Keratinocyte (primary cell): ENCODE measurements at regions not wholly inside any gene's neighbourhood (a gene's known extent, or its start where the extent isn't known, plus 50 kb on each side); places are given as distances from the start of the nearest gene placed in this dataset.

Experiments
- DNase-seq: peaks from one replicate; pipeline ENCODE4 v3.0.0-alpha.2; 2011; ENCODE audit warnings: low read depth, missing footprints, low spot score
- FAIRE-seq: peaks from 2 replicates; lab custom pipeline; 2011; peaks lifted over from hg19 to GRCh38; lab: Jason Lieb, UNC
- H2AFZ ChIP-seq: 2 replicates; pipeline ENCODE4 v1.6.0; 2012; ENCODE audit warnings: low read length, control low read depth, inconsistent platforms; ENCODE audit not compliant: control insufficient read depth
- H3K27ac ChIP-seq: 2 replicates; pipeline ENCODE4 v1.5.1; 2011; ENCODE audit warnings: low read length; ENCODE audit not compliant: control insufficient read depth, insufficient read depth
- H3K27me3 ChIP-seq: 3 replicates; pipeline ENCODE4 v1.6.0; 2011; ENCODE audit warnings: low read length; ENCODE audit not compliant: control insufficient read depth, insufficient read depth; ENCODE audit errors: extremely low read depth
- H3K36me3 ChIP-seq, 2 experiments: 2 replicates in 1 of 2; 3 replicates in 1 of 2; pipeline ENCODE4 v1.5.1; 2011; ENCODE audit warnings: low read length in 2 of 2, mild to moderate bottlenecking in 1 of 2; ENCODE audit not compliant: control insufficient read depth in 2 of 2, insufficient read depth in 2 of 2; ENCODE audit errors: extremely low read depth in 1 of 2
- H3K4me1 ChIP-seq: 3 replicates; pipeline ENCODE4 v1.5.1; 2011; ENCODE audit warnings: low read length; ENCODE audit not compliant: control insufficient read depth, insufficient read depth; ENCODE audit errors: extremely low read depth
- H3K4me2 ChIP-seq: 3 replicates; pipeline ENCODE4 v1.6.0; 2011; ENCODE audit warnings: low read depth, low read length; ENCODE audit not compliant: control insufficient read depth, insufficient read depth; ENCODE audit errors: extremely low read depth
- H3K4me3 ChIP-seq, 3 experiments: fragments of 200-600 bp in 1 of 3; sonication (generic) in 1 of 3; 2 replicates in 2 of 3; 3 replicates in 1 of 3; pipeline ENCODE4 v1.5.1; 2011 to 2016; ENCODE audit warnings: low read length in 3 of 3, mild to moderate bottlenecking in 3 of 3, control low read depth in 2 of 3, inconsistent platforms in 1 of 3, low read depth in 1 of 3, mixed read lengths in 1 of 3, mixed run types in 1 of 3, moderate library complexity in 1 of 3; ENCODE audit not compliant: control insufficient read depth in 2 of 3, insufficient read depth in 2 of 3; ENCODE audit errors: extremely low read depth in 1 of 3
- H3K79me2 ChIP-seq: 2 replicates; pipeline ENCODE4 v1.6.0; 2012; ENCODE audit warnings: low read length; ENCODE audit not compliant: control insufficient read depth, insufficient read depth
- H3K9ac ChIP-seq: 3 replicates; pipeline ENCODE4 v1.6.0; 2011; ENCODE audit warnings: low read length; ENCODE audit not compliant: control insufficient read depth, insufficient read depth; ENCODE audit errors: extremely low read depth
- H3K9me1 ChIP-seq: 3 replicates; pipeline ENCODE4 v1.6.0; 2011; ENCODE audit warnings: low read length; ENCODE audit not compliant: control insufficient read depth, insufficient read depth; ENCODE audit errors: extremely low read depth
- H3K9me3 ChIP-seq: 2 replicates; pipeline ENCODE4 v1.5.1; 2012; ENCODE audit warnings: low read depth, low read length; ENCODE audit not compliant: control insufficient read depth
- H4K20me1 ChIP-seq: 3 replicates; pipeline ENCODE4 v1.6.0; 2011; ENCODE audit warnings: low read length; ENCODE audit not compliant: control insufficient read depth, insufficient read depth; ENCODE audit errors: extremely low read depth
- CTCF ChIP-seq, 3 experiments: IDR thresholded peaks in 1 of 3; conservative IDR thresholded peaks in 1 of 3; optimal IDR thresholded peaks in 1 of 3; 2 replicates in 2 of 3; 3 replicates in 1 of 3; pipeline versions ENCODE3 to v1.5.1; 2011; ENCODE audit warnings: low read length in 3 of 3, mild to moderate bottlenecking in 3 of 3, moderate library complexity in 2 of 3, control low read depth in 1 of 3, inconsistent platforms in 1 of 3; ENCODE audit not compliant: insufficient read depth in 2 of 3; ENCODE audit errors: extremely low read depth in 1 of 3
- EZH2 ChIP-seq: IDR thresholded peaks from one replicate; pipeline ENCODE4 v1.6.1; 2012; ENCODE audit warnings: inconsistent platforms, mild to moderate bottlenecking, low read length, moderate library complexity
- dilution Hi-C: fragments of 300-500 bp; cut with MboI; formaldehyde crosslinking; loops from one replicate; pipeline ENCODE4 v1.7.0; 2020; ENCODE audit warnings: low sequenced_read_pairs; ENCODE audit not compliant: extremely low pct_ligation_motif_present

- H3K4me1 ChIP-seq = no peaks in the 10 kb centered on the region
- H3K9ac ChIP-seq = no peak overlapping the region
- H3K9me3 ChIP-seq = no peaks in the 10 kb centered on the region
- no peaks in the 10 kb centered on the region for H3K9me1 ChIP-seq
- H3K27me3 ChIP-seq = no peaks in the 10 kb centered on the region
- H3K79me2 ChIP-seq = no peaks in the 10 kb centered on the region
- no peak for FAIRE-seq
- H3K36me3 ChIP-seq = no peaks in the 10 kb centered on the region
- DNase-seq = no peak
- H4K20me1 ChIP-seq = no peaks in the 10 kb centered on the region
- no peak overlapping the region for H3K27ac ChIP-seq
- H3K4me3 ChIP-seq = no peak overlapping the region
- no peak overlapping the region for H2AFZ ChIP-seq
- dilution Hi-C loops = no loop called here
- TF ChIP-seq EZH2 (no peak), CTCF (optimal IDR thresholded peaks at IDR 0.05 in 1 of 3, IDR thresholded peaks at IDR 0.05 in 1 of 3, conservative IDR thresholded peaks at IDR 0.05 in 1 of 3; ENCODE audit: extremely low read depth in 1 of 3, insufficient read depth in 2 of 3, low read length in 3 of 3) (no peak)
- no peak overlapping the region for H3K4me2 ChIP-seq
Observed at GRCh38 chr20:39234520-39235095, 272.5 kb downstream of the DHX35 start.

- no peaks in the 10 kb centered on the region for H3K4me1 ChIP-seq
- no peak overlapping the region for H3K27ac ChIP-seq
- H3K9me1 ChIP-seq = no peaks in the 10 kb centered on the region
- no peak overlapping the region for H3K9ac ChIP-seq
- DNase-seq (no peak), FAIRE-seq (no peak)
- H2AFZ ChIP-seq = no peak overlapping the region
- no peak overlapping the region for H3K4me2 ChIP-seq
- H3K36me3 ChIP-seq = no peaks in the 10 kb centered on the region
- no peaks in the 10 kb centered on the region for H3K79me2 ChIP-seq
- no peaks in the 10 kb centered on the region for H3K27me3 ChIP-seq
- no peaks in the 10 kb centered on the region for H4K20me1 ChIP-seq
- no peak overlapping the region for H3K4me3 ChIP-seq
- TF ChIP-seq CTCF (optimal IDR thresholded peaks at IDR 0.05 in 1 of 3, IDR thresholded peaks at IDR 0.05 in 1 of 3, conservative IDR thresholded peaks at IDR 0.05 in 1 of 3; ENCODE audit: extremely low read depth in 1 of 3, insufficient read depth in 2 of 3, low read length in 3 of 3) (no peak), EZH2 (no peak)
- dilution Hi-C loops = no loop called here
- no peaks in the 10 kb centered on the region for H3K9me3 ChIP-seq
Observed at GRCh38 chr20:39233755-39234154, 271.6 kb downstream of the DHX35 start.
